Gastrocnemius medialis (tissue), 4 donors: ENCODE measurements at regions not wholly inside any gene's neighbourhood (a gene's known extent, or its start where the extent isn't known, plus 50 kb on each side); places are given as distances from the start of the nearest gene placed in this dataset.

Experiments used
- ATAC-seq, 2 donors: fragments of 150-250 bp; one replicate each; pipeline ENCODE4 v1.9.1; 2016
- DNase-seq, 2 donors: peaks; one replicate each; pipeline ENCODE4 v3.0.0-alpha.2; 2019
- H3K27ac ChIP-seq, 4 donors: fragments of 200-600 bp; sonication (generic); 1 replicate in 1 of 4; 2 replicates in 3 of 4; pipeline ENCODE4 v1.5.1; 2016 to 2018; ENCODE audit warnings: mild to moderate bottlenecking in 2 of 4, moderate library complexity in 1 of 4
- H3K27me3 ChIP-seq, 3 donors: fragments of 200-600 bp; sonication (generic) in 2 of 3; 1 replicate in 1 of 3; 2 replicates in 2 of 3; pipeline versions ENCODE4 v1.5.1 to v1.6.0; 2016 to 2019; ENCODE audit warnings: mild to moderate bottlenecking in 1 of 3, moderate library complexity in 1 of 3
- H3K36me3 ChIP-seq, 2 donors: fragments of 200-600 bp; sonication (generic) in 1 of 2; one replicate each; pipeline ENCODE4 v1.5.1; 2017 to 2018
- H3K4me1 ChIP-seq, 2 donors: fragments of 200-600 bp; sonication (generic) in 1 of 2; one replicate each; pipeline ENCODE4 v1.5.1; 2016 to 2017; ENCODE audit warnings: mild to moderate bottlenecking in 2 of 2
- H3K4me3 ChIP-seq, 4 donors: fragments of 200-600 bp; sonication (generic) in 3 of 4; 1 replicate in 1 of 4; 2 replicates in 3 of 4; pipeline ENCODE4 v1.5.1; 2016 to 2019; ENCODE audit warnings: mild to moderate bottlenecking in 2 of 4
- H3K9me3 ChIP-seq, 3 donors: fragments of 200-600 bp; sonication (generic) in 2 of 3; 1 replicate in 1 of 3; 2 replicates in 2 of 3; pipeline ENCODE4 v1.5.1; 2016 to 2019
- POLR2A ChIP-seq, 2 donors: fragments of 450-650 bp; IDR thresholded peaks; one replicate each; pipeline ENCODE4 v1.6.1; 2017; ENCODE audit warnings: antibody characterized with exemption in 2 of 2, mild to moderate bottlenecking in 2 of 2, moderate library complexity in 2 of 2
- in situ Hi-C, 4 donors: fragments of 200-750 bp; cut with MboI; loops; one replicate each; pipeline versions ENCODE4 v1.15.0 to v1.8.0; 2017; ENCODE audit warnings: low sequenced_read_pairs in 4 of 4
- intact Hi-C: fragments of 100-400 bp; cut with DNase I; formaldehyde crosslinking; loops from one replicate; pipeline ENCODE4 v1.15.1; 2023; ENCODE audit warnings: low total_unique reads
- TF ChIP-seq, protein P1 (sequence below), 5 experiments: fragments of 450-650 bp in 3 of 5; fragments of 200-600 bp in 2 of 5; sonication (generic) in 2 of 5; IDR thresholded peaks in 4 of 5; conservative IDR thresholded peaks in 1 of 5; 1 replicate in 4 of 5; 2 replicates in 1 of 5; pipeline ENCODE4 v1.5.1; 2016 to 2019; ENCODE audit warnings: antibody characterized with exemption in 5 of 5, mild to moderate bottlenecking in 3 of 5, moderate library complexity in 3 of 5

- Histone ChIP-seq H3K36me3 (no peaks in the 10 kb centered on the region), H3K9me3 (no peaks in the 10 kb centered on the region), H3K27me3 (no peaks in the 10 kb centered on the region), H3K27ac (peak overlapping the region; percentile 87 to 91 (median 90)), H3K4me3 (peak overlapping the region in 1 of 4 donors; percentile 48), H3K4me1 (peaks cover 31 to 35% of the 10 kb centered on the region in 2 donors)
- DNase-seq (no peak), ATAC-seq (peak in 1 of 2 donors; percentile 2)
- intact Hi-C loops, result loop anchor here (1.0 kb wide), 1 partner anchor 21 kb away; no protein-coding TSS in a partner anchor
- in situ Hi-C loops, result no loop called here
- TF ChIP-seq, protein P1, sequence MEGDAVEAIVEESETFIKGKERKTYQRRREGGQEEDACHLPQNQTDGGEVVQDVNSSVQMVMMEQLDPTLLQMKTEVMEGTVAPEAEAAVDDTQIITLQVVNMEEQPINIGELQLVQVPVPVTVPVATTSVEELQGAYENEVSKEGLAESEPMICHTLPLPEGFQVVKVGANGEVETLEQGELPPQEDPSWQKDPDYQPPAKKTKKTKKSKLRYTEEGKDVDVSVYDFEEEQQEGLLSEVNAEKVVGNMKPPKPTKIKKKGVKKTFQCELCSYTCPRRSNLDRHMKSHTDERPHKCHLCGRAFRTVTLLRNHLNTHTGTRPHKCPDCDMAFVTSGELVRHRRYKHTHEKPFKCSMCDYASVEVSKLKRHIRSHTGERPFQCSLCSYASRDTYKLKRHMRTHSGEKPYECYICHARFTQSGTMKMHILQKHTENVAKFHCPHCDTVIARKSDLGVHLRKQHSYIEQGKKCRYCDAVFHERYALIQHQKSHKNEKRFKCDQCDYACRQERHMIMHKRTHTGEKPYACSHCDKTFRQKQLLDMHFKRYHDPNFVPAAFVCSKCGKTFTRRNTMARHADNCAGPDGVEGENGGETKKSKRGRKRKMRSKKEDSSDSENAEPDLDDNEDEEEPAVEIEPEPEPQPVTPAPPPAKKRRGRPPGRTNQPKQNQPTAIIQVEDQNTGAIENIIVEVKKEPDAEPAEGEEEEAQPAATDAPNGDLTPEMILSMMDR (IDR thresholded peaks at IDR 0.05 in 4 of 5, conservative IDR thresholded peaks at IDR 0.05 in 1 of 5), result no peak
- no peak for TF ChIP-seq POLR2A (IDR thresholded peaks at IDR 0.05)
Observed at GRCh38 chr2:64938607-64939285, 50.5 kb upstream of the SLC1A4 start.

- ATAC-seq, result no peak
- H3K27ac ChIP-seq, result peak overlapping the region; percentile 87 to 91 (median 90)
- in situ Hi-C loops, result no loop called here
Observed at GRCh38 chr2:64939332-64939917, 49.8 kb upstream of the SLC1A4 start.

More at GRCh38 chr2:64939332-64939917, 49.8 kb upstream of the SLC1A4 start:
- no peaks in the 10 kb centered on the region for H3K9me3 ChIP-seq
- DNase-seq, result no peak
- H3K4me1 ChIP-seq, result peaks cover 37 to 40% of the 10 kb centered on the region in 2 donors
- no peaks in the 10 kb centered on the region for H3K36me3 ChIP-seq
- intact Hi-C loops, result no loop called here
- TF ChIP-seq, protein P1 (IDR thresholded peaks at IDR 0.05 in 4 of 5, conservative IDR thresholded peaks at IDR 0.05 in 1 of 5), result no peak
- no peak for TF ChIP-seq POLR2A (IDR thresholded peaks at IDR 0.05)
- no peak overlapping the region for H3K4me3 ChIP-seq
- no peaks in the 10 kb centered on the region for H3K27me3 ChIP-seq
